H1 (cell line): ENCODE measurements at regions not wholly inside any gene's neighbourhood (a gene's known extent, or its start where the extent isn't known, plus 50 kb on each side); places are given as distances from the start of the nearest gene placed in this dataset.

Experiments used
- CTCF ChIA-PET: fragments of 300-600 bp; sonication (Branson Sonifier 250); formaldehyde crosslinking; loops from one replicate; lab custom pipeline; 2021; ENCODE audit not compliant: partially characterized antibody; lab: Charles Lee
- POLR2A ChIA-PET: fragments of 300-600 bp; sonication (Branson Sonifier 250); formaldehyde crosslinking; loops from one replicate; lab custom pipeline; 2021; ENCODE audit warnings: inconsistent platforms; ENCODE audit not compliant: partially characterized antibody; lab: Charles Lee
- DNase-seq, 2 experiments: peaks; one replicate each; pipeline versions ENCODE4 v3.0.0 to v3.0.0-alpha.2; 2010 to 2022; ENCODE audit warnings: low spot score in 2 of 2, low read depth in 1 of 2, mixed read lengths in 1 of 2
- FAIRE-seq: peaks from 2 replicates; lab custom pipeline; 2011; peaks lifted over from hg19 to GRCh38; lab: Jason Lieb, UNC
- H2AFZ ChIP-seq: 2 replicates; pipeline ENCODE4 v1.8.1; 2012; ENCODE audit warnings: low read length, inconsistent platforms
- H2AK5ac ChIP-seq: 2 replicates; pipeline ENCODE4 v1.6.1; 2013; ENCODE audit warnings: low read depth, low read length
- H2BK120ac ChIP-seq: replicated peaks from 2 replicates; pipeline ENCODE3; 2013; ENCODE audit warnings: low read depth, low read length, inconsistent platforms
- H2BK12ac ChIP-seq: 2 replicates; pipeline ENCODE4 v1.6.1; 2013; ENCODE audit warnings: low read depth, low read length
- H2BK15ac ChIP-seq: 2 replicates; pipeline ENCODE4 v1.6.1; 2013; ENCODE audit warnings: low read length
- H2BK20ac ChIP-seq: 2 replicates; pipeline ENCODE4 v1.6.1; 2013; ENCODE audit warnings: low read length
- H2BK5ac ChIP-seq: 2 replicates; pipeline ENCODE4 v1.6.1; 2013; ENCODE audit warnings: low read depth, low read length
- H3K14ac ChIP-seq: 2 replicates; pipeline ENCODE4 v1.6.1; 2013; ENCODE audit warnings: inconsistent platforms; ENCODE audit not compliant: insufficient read length
- H3K18ac ChIP-seq: 2 replicates; pipeline ENCODE4 v1.6.1; 2013; ENCODE audit warnings: low read length; ENCODE audit errors: extremely low read depth
- H3K23ac ChIP-seq: 2 replicates; pipeline ENCODE4 v1.6.1; 2013; ENCODE audit warnings: inconsistent platforms; ENCODE audit not compliant: insufficient read length
- H3K23me2 ChIP-seq: 2 replicates; pipeline ENCODE4 v1.6.1; 2013; ENCODE audit warnings: low read depth, low read length
- H3K27ac ChIP-seq: 2 replicates; pipeline ENCODE4 v1.6.1; 2011; ENCODE audit warnings: low read depth, low read length, inconsistent platforms
- H3K27me3 ChIP-seq, 4 experiments: replicated peaks in 1 of 4; 1 replicate in 1 of 4; 2 replicates in 3 of 4; pipeline versions ENCODE4 v1.6.1 to v1.8.1; 2011 to 2013; ENCODE audit warnings: low read length in 3 of 4, mild to moderate bottlenecking in 3 of 4, inconsistent platforms in 2 of 4, mixed read lengths in 2 of 4, moderate library complexity in 1 of 4; ENCODE audit not compliant: control insufficient read depth in 3 of 4, insufficient read depth in 3 of 4; ENCODE audit errors: extremely low read depth in 1 of 4
- H3K36me3 ChIP-seq, 4 experiments: 2 replicates each; pipeline versions ENCODE4 v1.6.1 to v1.8.1; 2011 to 2013; ENCODE audit warnings: mild to moderate bottlenecking in 4 of 4, low read length in 3 of 4, moderate library complexity in 2 of 4, control low read depth in 1 of 4, inconsistent platforms in 1 of 4; ENCODE audit not compliant: insufficient read depth in 4 of 4, control insufficient read depth in 2 of 4
- H3K4ac ChIP-seq: replicated peaks from 2 replicates; pipeline ENCODE3; 2013; ENCODE audit warnings: low read length, low read depth, mixed read lengths, inconsistent platforms; ENCODE audit not compliant: insufficient read length
- H3K4me1 ChIP-seq, 4 experiments: replicated peaks in 1 of 4; 1 replicate in 1 of 4; 2 replicates in 3 of 4; pipeline versions ENCODE4 v1.6.1 to v1.8.1; 2011 to 2013; ENCODE audit warnings: low read length in 3 of 4, inconsistent platforms in 2 of 4, mixed read lengths in 1 of 4; ENCODE audit not compliant: insufficient read depth in 4 of 4, control insufficient read depth in 3 of 4
- H3K4me2 ChIP-seq, 2 experiments: 2 replicates each; pipeline versions ENCODE4 v1.6.1 to v1.8.1; 2011 to 2013; ENCODE audit warnings: low read depth in 2 of 2, low read length in 2 of 2, control low read depth in 1 of 2, inconsistent platforms in 1 of 2, mild to moderate bottlenecking in 1 of 2; ENCODE audit not compliant: insufficient read depth in 1 of 2
- H3K4me3 ChIP-seq, 4 experiments: fragments of 200-600, 300-600 bp in 1 of 4; sonication (generic), shearing (Covaris generic), sonication (Bioruptor Twin) in 1 of 4; 2 replicates each; pipeline versions ENCODE4 v1.5.1 to v1.8.1; 2011 to 2016; ENCODE audit warnings: low read length in 4 of 4, low read depth in 3 of 4, control low read depth in 2 of 4, inconsistent platforms in 2 of 4, mild to moderate bottlenecking in 2 of 4, mixed read lengths in 1 of 4, moderate library complexity in 1 of 4; ENCODE audit not compliant: insufficient read depth in 2 of 4; ENCODE audit errors: extremely low read depth in 1 of 4
- H3K56ac ChIP-seq: replicated peaks from 2 replicates; pipeline ENCODE3; 2013; ENCODE audit warnings: low read depth, mild to moderate bottlenecking, mixed read lengths, low read length, inconsistent platforms; ENCODE audit not compliant: insufficient read length
- H3K79me1 ChIP-seq: 2 replicates; pipeline ENCODE4 v1.6.1; 2013; ENCODE audit warnings: low read depth, low read length, control low read depth
- H3K79me2 ChIP-seq, 2 experiments: 2 replicates each; pipeline versions ENCODE4 v1.6.1 to v1.8.1; 2012 to 2013; ENCODE audit warnings: low read length in 2 of 2, mild to moderate bottlenecking in 2 of 2, inconsistent platforms in 1 of 2; ENCODE audit not compliant: insufficient read depth in 2 of 2, control insufficient read depth in 1 of 2
- H3K9ac ChIP-seq, 4 experiments: replicated peaks in 1 of 4; 1 replicate in 1 of 4; 2 replicates in 3 of 4; pipeline versions ENCODE4 v1.6.1 to v1.8.1; 2011 to 2013; ENCODE audit warnings: low read depth in 3 of 4, low read length in 3 of 4, control low read depth in 2 of 4, mild to moderate bottlenecking in 2 of 4, moderate library complexity in 2 of 4, inconsistent platforms in 1 of 4; ENCODE audit errors: extremely low read depth in 1 of 4
- H3K9me3 ChIP-seq, 2 experiments: 2 replicates each; pipeline versions ENCODE4 v1.6.1 to v1.8.1; 2012 to 2013; ENCODE audit warnings: mild to moderate bottlenecking in 2 of 2, moderate library complexity in 2 of 2, control low read depth in 1 of 2, inconsistent platforms in 1 of 2, low read depth in 1 of 2, low read length in 1 of 2, mixed read lengths in 1 of 2; ENCODE audit not compliant: insufficient read depth in 2 of 2
- H4K20me1 ChIP-seq, 2 experiments: replicated peaks in 1 of 2; 2 replicates each; pipeline versions ENCODE3 to v1.8.1; 2011 to 2013; ENCODE audit warnings: inconsistent platforms in 2 of 2, low read length in 2 of 2, mild to moderate bottlenecking in 1 of 2; ENCODE audit not compliant: insufficient read depth in 2 of 2, control insufficient read depth in 1 of 2
- H4K5ac ChIP-seq: 2 replicates; pipeline ENCODE4 v1.6.1; 2013; ENCODE audit warnings: low read length, low read depth, mixed read lengths, inconsistent platforms; ENCODE audit not compliant: insufficient read length
- H4K8ac ChIP-seq: 2 replicates; pipeline ENCODE4 v1.8.0; 2013; ENCODE audit warnings: mild to moderate bottlenecking, moderate library complexity, low read length, inconsistent platforms; ENCODE audit not compliant: insufficient read depth; ENCODE audit errors: extremely low read depth
- H4K91ac ChIP-seq: replicated peaks from 2 replicates; pipeline ENCODE3; 2013; ENCODE audit warnings: low read length, mixed read lengths, inconsistent platforms; ENCODE audit not compliant: insufficient read length
- CHD2 ChIP-seq: IDR thresholded peaks from 2 replicates; pipeline ENCODE4 v1.6.1; 2012; ENCODE audit warnings: low read length, improper control_type of control experiment
- CTBP2 ChIP-seq: IDR thresholded peaks from 2 replicates; pipeline ENCODE4 v1.7.0; 2011; ENCODE audit warnings: borderline replicate concordance, mild to moderate bottlenecking, moderate library complexity, mixed read lengths, low read length; ENCODE audit not compliant: insufficient read depth, insufficient read length
- FOSL1 ChIP-seq: IDR thresholded peaks from 2 replicates; pipeline ENCODE4 v1.6.1; 2011; ENCODE audit warnings: mild to moderate bottlenecking, low read depth, low read length, moderate library complexity; ENCODE audit not compliant: insufficient read depth
- GABPA ChIP-seq: IDR thresholded peaks from 2 replicates; pipeline ENCODE4 v1.6.1; 2011; ENCODE audit warnings: mild to moderate bottlenecking, low read length, moderate library complexity, borderline replicate concordance; ENCODE audit not compliant: insufficient read depth
- JUN ChIP-seq: IDR thresholded peaks from 2 replicates; pipeline ENCODE4 v1.6.1; 2011; ENCODE audit warnings: low read depth, mild to moderate bottlenecking, improper control_type of control experiment, low read length
- RAD21 ChIP-seq, 2 experiments: IDR thresholded peaks in 1 of 2; conservative IDR thresholded peaks in 1 of 2; 2 replicates each; pipeline ENCODE4 v1.6.1; 2011; ENCODE audit warnings: low read depth in 2 of 2, low read length in 2 of 2, improper control_type of control experiment in 1 of 2, inconsistent platforms in 1 of 2, mild to moderate bottlenecking in 1 of 2, moderate library complexity in 1 of 2
- RNF2 ChIP-seq: fragments of 200-900, 300-1000 bp; sonication (generic); IDR thresholded peaks from 2 replicates; pipeline ENCODE4 v1.7.1; 2016; ENCODE audit warnings: borderline replicate concordance, low read depth, mild to moderate bottlenecking, antibody characterized with exemption, low read length; ENCODE audit not compliant: poor library complexity, severe bottlenecking; ENCODE audit errors: missing control alignments
- RXRA ChIP-seq: IDR thresholded peaks from 2 replicates; pipeline ENCODE4 v1.6.1; 2011; ENCODE audit warnings: low read depth, mild to moderate bottlenecking, low read length, moderate library complexity; ENCODE audit not compliant: insufficient read depth
- SIN3A ChIP-seq, 2 experiments: IDR thresholded peaks in 1 of 2; conservative IDR thresholded peaks in 1 of 2; 2 replicates each; pipeline ENCODE4 v1.6.1; 2011 to 2012; ENCODE audit warnings: low read length in 2 of 2, improper control_type of control experiment in 1 of 2, low read depth in 1 of 2, mild to moderate bottlenecking in 1 of 2
- SIX5 ChIP-seq: IDR thresholded peaks from 2 replicates; pipeline ENCODE4 v1.6.1; 2011; ENCODE audit warnings: mild to moderate bottlenecking, low read depth, low read length
- TAF1 ChIP-seq: IDR thresholded peaks from 2 replicates; pipeline ENCODE4 v1.6.1; 2011; ENCODE audit warnings: mild to moderate bottlenecking, low read depth, low read length
- WGBS, 2 experiments: shearing (Covaris generic) in 1 of 2; methylation state at CpG; one replicate each; pipeline versions ENCODE4 v1.1.6 to v1.1.7; 2013 to 2015; ENCODE audit warnings: low lambda C conversion rate in 2 of 2, mixed read lengths in 2 of 2, inconsistent platforms in 1 of 2, low coverage in 1 of 2, missing lambda C conversion rate in 1 of 2; ENCODE audit not compliant: insufficient replicate concordance in 2 of 2, insufficient coverage in 1 of 2, insufficient read length in 1 of 2; ENCODE audit errors: extremely low coverage in 1 of 2, missing lambda C conversion rate in 1 of 2; 5-methylcytosine and 5-hydroxymethylcytosine counted together

DNA sequence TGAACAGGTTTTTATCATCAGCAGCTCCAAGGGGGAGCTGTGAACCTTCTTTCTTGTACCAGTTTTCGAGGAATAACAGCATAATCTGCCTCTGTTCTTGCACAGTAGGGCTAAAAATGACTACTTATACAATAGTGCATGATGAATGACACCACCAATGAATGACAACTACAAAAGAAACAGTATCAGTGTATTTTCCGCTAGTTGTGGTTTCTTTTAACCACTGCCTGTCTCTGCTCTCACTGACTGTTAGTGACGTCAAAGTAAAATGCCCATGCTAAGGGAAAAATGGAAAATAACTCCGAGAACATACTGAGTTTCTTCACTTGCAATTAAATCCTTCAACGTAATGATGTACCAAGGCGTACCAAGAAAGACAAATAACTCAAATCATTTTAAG, 294.9 kb downstream of the MAP2K6 start:
- no peak overlapping the region for H3K9ac ChIP-seq
- TF ChIP-seq FOSL1 (no peak), CHD2 (no peak), SIN3A (conservative IDR thresholded peaks at IDR 0.05 in 1 of 2, IDR thresholded peaks at IDR 0.05 in 1 of 2; ENCODE audit: low read depth in 1 of 2, low read length in 2 of 2) (no peak), RAD21 (IDR thresholded peaks at IDR 0.05 in 1 of 2, conservative IDR thresholded peaks at IDR 0.05 in 1 of 2; ENCODE audit: low read depth in 2 of 2, low read length in 2 of 2) (no peak), TAF1 (no peak), SIX5 (no peak), RNF2 (no peak), RXRA (no peak), CTBP2 (no peak), JUN (no peak), GABPA (no peak)

More for the DNA sequence above, 294.9 kb downstream of the MAP2K6 start:
- Histone ChIP-seq H3K27me3 (no peaks in the 10 kb centered on the region), H3K23me2 (no peaks in the 10 kb centered on the region; the same call in 1 of the 2 replicates), H3K14ac (no peak overlapping the region), H3K9me3 (no peaks in the 10 kb centered on the region), H3K4ac (no peak overlapping the region), H3K56ac (no peak overlapping the region), H3K18ac (no peak overlapping the region), H3K36me3 (no peaks in the 10 kb centered on the region), H4K8ac (no peak overlapping the region), H3K4me1 (no peaks in the 10 kb centered on the region), H3K4me2 (no peak overlapping the region), H2BK12ac (no peak overlapping the region), H2BK5ac (no peak overlapping the region), H3K79me2 (no peaks in the 10 kb centered on the region), H2AFZ (no peak overlapping the region), H3K23ac (no peak overlapping the region), H4K91ac (no peak overlapping the region), H2BK120ac (no peak overlapping the region), H2BK20ac (no peak overlapping the region), H2BK15ac (no peak overlapping the region), H3K79me1 (no peaks in the 10 kb centered on the region), H3K27ac (no peak overlapping the region), H2AK5ac (no peak overlapping the region), H4K5ac (no peak overlapping the region), H3K4me3 (no peak overlapping the region), H4K20me1 (no peaks in the 10 kb centered on the region)
- ChIA-PET POLR2A (no interaction called here), CTCF (no interaction called here)
- 94% methylated on average over 6 of the region's 6 CpGs; no CpG with 5 or more reads in 1 of the 2 experiments for WGBS, 2 experiments
- DNase-seq (no peak), FAIRE-seq (no peak)
